Neural progenitor cell (in vitro differentiated cells): ENCODE measurements at regions not wholly inside any gene's neighbourhood (a gene's known extent, or its start where the extent isn't known, plus 50 kb on each side); places are given as distances from the start of the nearest gene placed in this dataset.

Experiments used
- DNase-seq: peaks from one replicate; pipeline ENCODE4 v3.0.0-alpha.2; 2016; ENCODE audit warnings: low spot score
- H2AFZ ChIP-seq: fragments of 200-600 bp; sonication (generic); replicated peaks from 2 replicates; pipeline ENCODE4 v1.6.1; 2016; ENCODE audit warnings: antibody characterized with exemption
- H3F3A ChIP-seq: fragments of 200-600 bp; sonication (generic); 2 replicates; pipeline ENCODE4 v1.6.1; 2016; ENCODE audit warnings: antibody characterized with exemption, low read depth
- H3K27ac ChIP-seq: fragments of 200-600 bp; sonication (generic); 2 replicates; pipeline ENCODE4 v1.5.1; 2016; ENCODE audit warnings: mild to moderate bottlenecking
- H3K27me3 ChIP-seq: fragments of 200-600 bp; sonication (generic); 2 replicates; pipeline ENCODE4 v1.6.1; 2016; ENCODE audit warnings: mild to moderate bottlenecking, moderate library complexity
- H3K36me3 ChIP-seq: fragments of 200-600 bp; sonication (generic); 2 replicates; pipeline ENCODE4 v1.5.1; 2016
- H3K4me1 ChIP-seq: fragments of 200-600 bp; sonication (generic); 2 replicates; pipeline ENCODE4 v1.6.1; 2016; ENCODE audit warnings: mixed run types
- H3K4me2 ChIP-seq: fragments of 200-600 bp; sonication (generic); 2 replicates; pipeline ENCODE4 v1.6.1; 2016
- H3K4me3 ChIP-seq: fragments of 200-600 bp; sonication (generic); 2 replicates; pipeline ENCODE4 v1.5.1; 2016
- H3K79me2 ChIP-seq: fragments of 200-600 bp; sonication (generic); 2 replicates; pipeline ENCODE4 v1.6.1; 2016; ENCODE audit warnings: low read depth
- H3K9ac ChIP-seq: fragments of 200-600 bp; sonication (generic); 2 replicates; pipeline ENCODE4 v1.6.1; 2016
- H3K9me3 ChIP-seq: fragments of 200-600 bp; sonication (generic); 2 replicates; pipeline ENCODE4 v1.5.1; 2016; ENCODE audit warnings: low read depth
- H4K20me1 ChIP-seq: fragments of 200-600 bp; sonication (generic); 2 replicates; pipeline ENCODE4 v1.6.1; 2016; ENCODE audit warnings: low read depth
- H3K27ac Mint-ChIP-seq: 3 replicates; pipeline ENCODE4 v1.8.0; 2021; ENCODE audit warnings: mixed read lengths
- H3K27me3 Mint-ChIP-seq: 2 replicates; pipeline ENCODE4 v1.8.0; 2022; ENCODE audit warnings: low read depth, mild to moderate bottlenecking, inconsistent platforms, moderate library complexity, mixed read lengths; ENCODE audit not compliant: insufficient read depth
- H3K36me3 Mint-ChIP-seq: 3 replicates; pipeline ENCODE4 v1.8.0; 2021; ENCODE audit warnings: mixed read lengths
- H3K4me1 Mint-ChIP-seq: 3 replicates; pipeline ENCODE4 v1.8.0; 2021; ENCODE audit warnings: mixed read lengths
- H3K4me3 Mint-ChIP-seq: 3 replicates; pipeline ENCODE4 v1.8.0; 2021; ENCODE audit warnings: mild to moderate bottlenecking, moderate library complexity, mixed read lengths
- H3K9me3 Mint-ChIP-seq: 3 replicates; pipeline ENCODE4 v1.8.0; 2020; ENCODE audit warnings: mixed read lengths
- EZH2 ChIP-seq: fragments of 200-600 bp; sonication (generic); IDR thresholded peaks from 2 replicates; pipeline ENCODE4 v1.6.1; 2017; ENCODE audit warnings: antibody characterized with exemption, mild to moderate bottlenecking, moderate library complexity
- EZH2phosphoT487 ChIP-seq: fragments of 200-600 bp; sonication (generic); IDR thresholded peaks from 2 replicates; pipeline ENCODE4 v1.6.1; 2017; ENCODE audit warnings: antibody characterized with exemption
- TF ChIP-seq, protein P1 (sequence below): fragments of 200-600 bp; sonication (generic); IDR thresholded peaks from 2 replicates; pipeline ENCODE4 v1.5.1; 2017; ENCODE audit warnings: antibody characterized with exemption, mild to moderate bottlenecking

DNA sequence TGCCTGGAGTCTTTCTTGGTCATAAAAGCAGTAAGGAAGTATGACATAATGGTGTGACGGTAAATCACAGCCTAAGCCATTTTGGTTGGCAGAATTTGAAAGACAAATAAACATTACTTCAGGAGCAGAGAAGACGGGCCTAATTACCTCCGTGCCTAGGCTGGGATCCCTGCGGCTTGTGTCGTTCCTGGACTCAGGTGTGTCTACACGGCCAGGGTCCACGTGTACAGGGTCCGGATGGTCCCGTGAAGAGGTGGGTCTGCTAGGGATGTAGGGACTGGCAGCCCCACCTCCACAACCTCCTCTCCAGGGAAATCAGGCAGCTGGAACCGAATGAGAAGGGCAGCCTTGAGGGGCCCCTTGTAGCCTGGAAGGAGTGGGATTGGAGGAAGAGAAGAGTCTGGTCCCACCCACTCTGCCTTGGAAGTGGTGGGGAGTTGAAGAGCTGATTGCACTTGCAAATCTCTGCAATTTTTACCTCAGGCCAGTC is 55.4 kb upstream of the PLAC1 start:
- no peaks in the 10 kb centered on the region for H3K9me3 Mint-ChIP-seq
- no peaks in the 10 kb centered on the region for H3K36me3 Mint-ChIP-seq
- H3K4me2 ChIP-seq, result no peak overlapping the region
- no peaks in the 10 kb centered on the region for H3K79me2 ChIP-seq
- H3K9ac ChIP-seq, result no peak overlapping the region
- no peak overlapping the region for H3K27ac ChIP-seq
- H3K4me1 ChIP-seq, result no peaks in the 10 kb centered on the region
- H3F3A ChIP-seq, result no peaks in the 10 kb centered on the region
- TF ChIP-seq EZH2 (no peak), EZH2phosphoT487 (no peak)
- TF ChIP-seq, protein P1, sequence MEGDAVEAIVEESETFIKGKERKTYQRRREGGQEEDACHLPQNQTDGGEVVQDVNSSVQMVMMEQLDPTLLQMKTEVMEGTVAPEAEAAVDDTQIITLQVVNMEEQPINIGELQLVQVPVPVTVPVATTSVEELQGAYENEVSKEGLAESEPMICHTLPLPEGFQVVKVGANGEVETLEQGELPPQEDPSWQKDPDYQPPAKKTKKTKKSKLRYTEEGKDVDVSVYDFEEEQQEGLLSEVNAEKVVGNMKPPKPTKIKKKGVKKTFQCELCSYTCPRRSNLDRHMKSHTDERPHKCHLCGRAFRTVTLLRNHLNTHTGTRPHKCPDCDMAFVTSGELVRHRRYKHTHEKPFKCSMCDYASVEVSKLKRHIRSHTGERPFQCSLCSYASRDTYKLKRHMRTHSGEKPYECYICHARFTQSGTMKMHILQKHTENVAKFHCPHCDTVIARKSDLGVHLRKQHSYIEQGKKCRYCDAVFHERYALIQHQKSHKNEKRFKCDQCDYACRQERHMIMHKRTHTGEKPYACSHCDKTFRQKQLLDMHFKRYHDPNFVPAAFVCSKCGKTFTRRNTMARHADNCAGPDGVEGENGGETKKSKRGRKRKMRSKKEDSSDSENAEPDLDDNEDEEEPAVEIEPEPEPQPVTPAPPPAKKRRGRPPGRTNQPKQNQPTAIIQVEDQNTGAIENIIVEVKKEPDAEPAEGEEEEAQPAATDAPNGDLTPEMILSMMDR, result no peak
- H3K4me3 ChIP-seq, result no peak overlapping the region
- no peaks in the 10 kb centered on the region for H3K9me3 ChIP-seq
- H4K20me1 ChIP-seq, result no peaks in the 10 kb centered on the region
- H3K27me3 ChIP-seq, result no peaks in the 10 kb centered on the region
- peaks cover 25% of the 10 kb centered on the region for H3K4me1 Mint-ChIP-seq
- H3K36me3 ChIP-seq, result no peaks in the 10 kb centered on the region
- H2AFZ ChIP-seq, result no peak overlapping the region
- no peak overlapping the region for H3K4me3 Mint-ChIP-seq
- no peaks in the 10 kb centered on the region for H3K27me3 Mint-ChIP-seq
- no peak for DNase-seq
- H3K27ac Mint-ChIP-seq, result no peak overlapping the region

DNA sequence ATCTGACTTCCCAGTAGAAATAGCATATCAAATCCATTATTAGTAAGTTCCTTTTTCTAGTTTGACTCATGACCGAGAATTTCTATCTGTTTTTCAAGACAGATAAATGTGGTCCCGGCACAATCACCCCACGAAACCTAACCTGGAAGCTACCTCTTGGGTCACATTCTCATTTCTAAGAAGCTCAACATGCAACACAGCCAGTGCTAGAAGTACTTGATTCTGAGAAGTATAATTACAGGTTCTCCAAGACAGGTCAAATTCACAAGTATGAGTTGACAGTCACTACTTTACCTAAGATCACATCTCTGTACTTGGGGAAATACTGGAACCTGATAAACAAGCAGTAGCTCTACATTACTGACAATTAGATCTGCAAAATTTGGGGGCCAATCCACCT is 54.0 kb upstream of the PLAC1 start:
- no peaks in the 10 kb centered on the region for H3F3A ChIP-seq
- Mint-ChIP-seq H3K27ac (no peak overlapping the region), H3K27me3 (no peaks in the 10 kb centered on the region), H3K36me3 (no peaks in the 10 kb centered on the region), H3K9me3 (no peaks in the 10 kb centered on the region), H3K4me1 (peaks cover 21% of the 10 kb centered on the region), H3K4me3 (no peak overlapping the region)
- H3K9ac ChIP-seq, result no peak overlapping the region
- H4K20me1 ChIP-seq, result no peaks in the 10 kb centered on the region
- H3K4me2 ChIP-seq, result no peak overlapping the region
- no peaks in the 10 kb centered on the region for H3K79me2 ChIP-seq
- H3K4me1 ChIP-seq, result no peaks in the 10 kb centered on the region
- H3K36me3 ChIP-seq, result no peaks in the 10 kb centered on the region
- TF ChIP-seq, protein P1, result no peak
- TF ChIP-seq EZH2, result no peak
- TF ChIP-seq EZH2phosphoT487, result no peak
- no peak overlapping the region for H2AFZ ChIP-seq
- no peak overlapping the region for H3K27ac ChIP-seq
- no peaks in the 10 kb centered on the region for H3K27me3 ChIP-seq
- DNase-seq, result no peak
- no peaks in the 10 kb centered on the region for H3K9me3 ChIP-seq
- H3K4me3 ChIP-seq, result no peak overlapping the region

DNA sequence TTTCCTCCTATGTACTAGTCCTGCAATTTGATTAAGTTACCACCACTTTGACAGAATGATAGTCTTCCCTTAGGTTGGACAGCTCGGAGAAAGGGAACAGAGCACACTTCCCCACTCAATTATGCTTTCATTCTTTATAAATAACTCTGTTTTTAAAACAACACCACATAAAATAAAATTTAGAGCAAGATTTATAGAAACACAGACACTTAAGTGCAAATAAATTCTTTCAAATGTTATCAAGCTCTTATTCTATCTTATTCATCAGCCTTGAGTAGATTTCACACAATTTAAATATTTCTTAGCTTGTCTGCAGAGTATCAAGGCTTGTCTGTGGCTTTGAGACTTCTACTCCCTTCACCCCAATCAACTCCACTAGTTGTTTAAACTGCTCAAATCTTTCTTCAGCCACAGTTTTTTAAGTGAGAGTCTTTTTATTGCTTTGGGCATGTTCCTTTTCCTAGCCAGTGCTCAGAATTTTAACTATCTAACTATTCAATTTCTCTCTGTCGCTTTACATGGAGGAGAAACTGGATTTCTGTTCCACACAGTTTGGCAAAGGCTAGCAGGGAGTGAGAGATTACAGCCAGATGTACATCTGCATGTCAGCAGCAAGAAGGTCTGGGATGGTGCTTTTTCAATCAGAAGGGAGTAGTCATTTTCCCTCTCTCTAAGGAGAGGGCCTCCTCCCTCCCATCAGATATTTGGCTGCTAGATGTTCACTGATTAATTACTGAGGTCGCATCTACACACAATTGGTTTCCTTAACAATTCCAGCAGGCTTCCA is 53.1 kb upstream of the PLAC1 start:
- Histone ChIP-seq H3K4me2 (no peak overlapping the region), H4K20me1 (no peaks in the 10 kb centered on the region)

More for the DNA sequence above, 53.1 kb upstream of the PLAC1 start:
- no peak overlapping the region for H3K27ac Mint-ChIP-seq
- peaks cover 15% of the 10 kb centered on the region for H3K4me1 Mint-ChIP-seq
- no peaks in the 10 kb centered on the region for H3K36me3 ChIP-seq
- H3K4me3 Mint-ChIP-seq, result no peak overlapping the region
- no peak overlapping the region for H3K9ac ChIP-seq
- no peak for TF ChIP-seq EZH2
- TF ChIP-seq, protein P1, result no peak
- TF ChIP-seq EZH2phosphoT487, result no peak
- no peaks in the 10 kb centered on the region for H3K27me3 ChIP-seq
- no peaks in the 10 kb centered on the region for H3K27me3 Mint-ChIP-seq
- no peak for DNase-seq
- H3K79me2 ChIP-seq, result no peaks in the 10 kb centered on the region
- no peaks in the 10 kb centered on the region for H3F3A ChIP-seq
- H3K27ac ChIP-seq, result no peak overlapping the region
- no peaks in the 10 kb centered on the region for H3K9me3 Mint-ChIP-seq
- H3K9me3 ChIP-seq, result no peaks in the 10 kb centered on the region
- H3K4me1 ChIP-seq, result no peaks in the 10 kb centered on the region
- no peak overlapping the region for H2AFZ ChIP-seq
- no peaks in the 10 kb centered on the region for H3K36me3 Mint-ChIP-seq
- H3K4me3 ChIP-seq, result no peak overlapping the region
